ENCODE measurements at regions not wholly inside any gene's neighbourhood (a gene's known extent, or its start where the extent isn't known, plus 50 kb on each side); places are given as distances from the start of the nearest gene placed in this dataset.

GRCh38 chr6:156319707-156320106 is 457.5 kb upstream of the ARID1B start:
- DNase-seq = no peak
- Histone ChIP-seq H3K36me3 (no peaks in the 10 kb centered on the region), H3K27ac (no peak overlapping the region), H3K4me3 (no peak overlapping the region), H3K27me3 (no peaks in the 10 kb centered on the region), H3K4me1 (ENCODE audit: insufficient read depth) (no peaks in the 10 kb centered on the region), H3K9me3 (no peaks in the 10 kb centered on the region)
- WGBS, 3 donors = 2 to 28% (median 11%) methylated on average over 2 of the region's 2 CpGs
- TF ChIP-seq POLR2A (IDR thresholded peaks at IDR 0.05) = no peak
- TF ChIP-seq EP300 (IDR thresholded peaks at IDR 0.05) = no peak
- TF ChIP-seq CTCF (IDR thresholded peaks at IDR 0.05) = no peak
- intact Hi-C loops (cut with DNase I) = loop anchor here in 1 of 4 donors (5.0 kb wide), 1 partner anchor 1557 kb away; no protein-coding TSS in a partner anchor

- no peaks in the 10 kb centered on the region for H3K27me3 ChIP-seq
- H3K4me1 ChIP-seq (ENCODE audit: insufficient read depth) = no peaks in the 10 kb centered on the region
- 76 to 82% (median 82%) methylated on average over 11 of the region's 11 CpGs for WGBS, 3 donors
- no peak overlapping the region for H3K27ac ChIP-seq
- DNase-seq = no peak
- no peaks in the 10 kb centered on the region for H3K36me3 ChIP-seq
- no peak for TF ChIP-seq EP300 (IDR thresholded peaks at IDR 0.05)
- no peak for TF ChIP-seq POLR2A (IDR thresholded peaks at IDR 0.05)
- no peak for TF ChIP-seq CTCF (IDR thresholded peaks at IDR 0.05)
- intact Hi-C loops (cut with DNase I) = loop anchor here in 1 of 4 donors (5.0 kb wide), 1 partner anchor 1554 kb away; no protein-coding TSS in a partner anchor
- H3K9me3 ChIP-seq = no peaks in the 10 kb centered on the region
- H3K4me3 ChIP-seq = no peak overlapping the region
Observed at GRCh38 chr6:156316583-156317125, 460.5 kb upstream of the ARID1B start.

GRCh38 chr6:156315146-156315545 is 462.0 kb upstream of the ARID1B start:
- WGBS, 3 donors = 90 to 95% (median 91%) methylated on average over 4 of the region's 4 CpGs
- no peak for DNase-seq
- intact Hi-C loops (cut with DNase I) = loop anchor here in 1 of 4 donors (5.0 kb wide), 1 partner anchor 1553 kb away; no protein-coding TSS in a partner anchor
- H3K27ac ChIP-seq = no peak overlapping the region
- H3K4me3 ChIP-seq = no peak overlapping the region
- no peaks in the 10 kb centered on the region for H3K27me3 ChIP-seq
- no peaks in the 10 kb centered on the region for H3K36me3 ChIP-seq
- peaks cover 2% of the 10 kb centered on the region for H3K4me1 ChIP-seq (ENCODE audit: insufficient read depth)
- no peaks in the 10 kb centered on the region for H3K9me3 ChIP-seq
- TF ChIP-seq CTCF (IDR thresholded peaks at IDR 0.05) = no peak
- no peak for TF ChIP-seq EP300 (IDR thresholded peaks at IDR 0.05)
- no peak for TF ChIP-seq POLR2A (IDR thresholded peaks at IDR 0.05)

GRCh38 chr6:156313037-156313436 is 464.1 kb upstream of the ARID1B start:
- Histone ChIP-seq H3K27ac (no peak overlapping the region), H3K9me3 (no peaks in the 10 kb centered on the region), H3K4me1 (ENCODE audit: insufficient read depth) (peaks cover 2% of the 10 kb centered on the region), H3K4me3 (no peak overlapping the region), H3K36me3 (no peaks in the 10 kb centered on the region), H3K27me3 (no peaks in the 10 kb centered on the region)
- 88 to 92% (median 90%) methylated on average over 3 of the region's 3 CpGs for WGBS, 3 donors
- DNase-seq = no peak
- TF ChIP-seq CTCF (IDR thresholded peaks at IDR 0.05) (no peak), POLR2A (IDR thresholded peaks at IDR 0.05) (no peak), EP300 (IDR thresholded peaks at IDR 0.05) (no peak)
- intact Hi-C loops (cut with DNase I) = no loop called here
